ENCODE measurements at regions not wholly inside any gene's neighbourhood (a gene's known extent, or its start where the extent isn't known, plus 50 kb on each side); places are given as distances from the start of the nearest gene placed in this dataset.
"Not testable (repeated sequence)": the region's sequence is repeated elsewhere in the genome, so short reads cannot be mapped to it uniquely, and the experiment has no call there.

DNA sequence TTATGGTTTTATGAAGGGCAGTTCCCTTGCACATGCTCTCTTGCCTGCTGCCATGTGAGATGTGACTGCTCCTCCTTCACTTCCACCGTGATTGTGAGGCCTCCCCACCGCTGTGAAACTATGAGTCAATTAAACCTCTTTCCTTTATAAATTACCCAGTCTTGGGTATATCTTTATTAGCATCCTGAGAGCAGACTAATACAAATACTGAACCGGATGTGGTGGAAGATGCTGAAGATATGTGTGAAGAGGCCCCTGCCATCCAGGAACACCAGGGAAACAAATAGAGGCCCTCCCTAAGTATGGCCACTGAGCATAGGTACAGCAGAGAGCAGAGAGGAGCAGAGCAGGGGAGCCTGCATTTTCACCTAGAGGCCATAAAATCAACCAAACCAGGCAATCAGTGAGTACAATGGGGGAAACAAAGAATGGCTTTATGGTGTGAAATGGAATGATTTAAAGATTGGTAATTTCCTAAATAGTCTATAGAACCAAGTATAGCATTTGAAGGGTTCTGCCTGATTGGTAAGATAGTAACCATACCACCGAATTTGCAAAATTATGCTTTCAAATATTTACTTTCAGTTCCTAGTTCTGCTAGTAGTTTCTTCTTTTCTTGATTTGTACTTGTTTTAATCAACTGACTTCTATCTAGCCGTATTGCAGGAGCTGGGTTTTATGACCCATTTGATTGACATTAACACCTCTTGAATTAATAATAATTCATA, 421.6 kb downstream of the IRX1 start:
- DNase-seq (ENCODE audit: low spot score), result no peak

DNA sequence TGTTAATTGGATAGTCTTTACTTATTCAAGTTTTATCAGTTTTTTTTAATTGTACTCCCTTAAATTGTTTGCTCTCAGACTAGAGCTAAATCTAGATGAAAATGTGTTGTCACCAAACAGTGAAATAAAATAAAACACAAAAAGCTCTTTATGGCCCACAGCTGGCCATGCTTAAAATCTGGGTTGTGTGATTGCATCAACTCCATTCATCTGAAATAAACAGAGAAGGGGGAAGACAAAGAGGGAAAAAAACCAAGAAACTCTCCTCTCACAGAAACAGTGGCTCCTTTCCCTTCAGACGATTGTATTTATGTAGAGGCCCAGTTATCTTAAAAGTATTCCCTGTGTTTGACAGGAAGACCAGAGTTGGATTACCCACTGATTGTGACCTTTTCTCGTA, 422.4 kb downstream of the IRX1 start:
- no peak for DNase-seq (ENCODE audit: low spot score)

DNA sequence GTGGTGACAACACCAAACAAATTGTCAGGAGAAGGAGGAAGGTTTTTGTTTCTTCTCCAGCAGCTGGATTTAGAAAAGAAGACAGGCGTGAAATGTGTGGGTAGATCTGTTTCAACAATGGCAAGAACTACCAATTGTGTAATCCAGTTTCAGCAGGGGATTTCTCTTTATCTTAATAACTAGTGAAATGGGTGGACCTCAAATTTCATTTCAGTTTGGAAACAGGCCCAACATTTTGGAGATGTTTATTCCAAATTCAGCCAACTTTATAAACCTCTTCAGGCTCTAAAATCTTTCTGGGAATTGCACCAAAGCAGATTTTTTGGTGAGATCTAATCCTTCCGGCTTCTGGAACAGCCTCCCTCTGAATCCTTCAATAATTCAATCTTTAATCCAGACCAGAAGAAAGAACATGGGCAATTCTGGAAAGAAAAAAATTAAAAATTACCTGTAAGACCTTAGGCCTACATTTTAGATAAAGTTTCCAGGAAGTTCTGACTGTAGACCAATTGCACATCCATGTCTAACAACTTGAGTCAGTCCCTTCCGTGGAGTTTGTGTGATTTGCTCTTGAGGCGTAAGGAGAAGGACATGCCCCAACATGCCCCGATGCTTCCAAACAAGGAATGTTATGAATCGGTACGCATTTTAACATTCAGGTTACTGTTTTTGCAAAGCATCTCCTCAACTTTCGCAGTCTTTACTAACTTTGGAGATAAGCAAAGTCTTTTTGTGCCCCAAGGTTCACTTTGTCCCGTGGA, 423.6 kb downstream of the IRX1 start:
- DNase-seq (ENCODE audit: low spot score), result no peak

DNA sequence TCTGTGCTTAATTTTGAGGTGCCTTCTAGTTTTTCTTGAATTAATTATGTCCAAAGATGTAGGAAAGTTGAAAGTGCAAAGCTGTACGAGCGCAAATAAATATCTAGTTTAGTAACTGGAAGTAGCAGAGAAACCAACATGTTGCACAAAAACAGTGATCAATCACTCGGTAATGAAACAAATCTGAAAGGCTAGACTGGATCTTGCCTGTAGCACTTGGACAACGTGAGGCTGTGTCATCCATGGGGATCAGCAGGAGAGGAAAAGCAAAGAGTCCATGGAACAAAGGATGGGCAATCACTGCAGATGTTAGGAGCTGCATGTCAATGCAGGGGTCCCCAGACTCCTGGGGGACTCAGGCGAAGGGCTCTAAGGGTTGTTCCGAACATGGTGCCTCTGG, 424.2 kb downstream of the IRX1 start:
- DNase-seq (ENCODE audit: low spot score), result no peak

DNA sequence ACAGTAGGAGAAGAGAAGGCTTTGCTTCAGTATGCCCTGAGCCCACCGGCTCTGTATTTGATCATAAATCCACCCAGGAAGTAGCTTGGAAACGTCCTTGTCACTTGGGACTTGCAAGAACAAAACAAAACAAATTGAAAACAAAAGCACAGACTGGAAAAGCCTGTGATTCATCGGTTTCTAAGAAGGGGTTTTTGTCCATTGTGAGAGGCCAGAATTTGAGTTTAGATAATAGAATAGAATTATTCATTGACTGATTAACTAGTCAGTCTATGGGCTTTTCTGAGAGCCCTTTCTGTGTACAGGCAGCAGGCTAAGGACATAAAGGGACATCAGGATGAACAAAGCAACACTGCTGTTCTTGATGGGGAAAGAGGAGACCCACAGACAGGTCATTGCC, 424.8 kb downstream of the IRX1 start:
- DNase-seq (ENCODE audit: low spot score), result no peak

DNA sequence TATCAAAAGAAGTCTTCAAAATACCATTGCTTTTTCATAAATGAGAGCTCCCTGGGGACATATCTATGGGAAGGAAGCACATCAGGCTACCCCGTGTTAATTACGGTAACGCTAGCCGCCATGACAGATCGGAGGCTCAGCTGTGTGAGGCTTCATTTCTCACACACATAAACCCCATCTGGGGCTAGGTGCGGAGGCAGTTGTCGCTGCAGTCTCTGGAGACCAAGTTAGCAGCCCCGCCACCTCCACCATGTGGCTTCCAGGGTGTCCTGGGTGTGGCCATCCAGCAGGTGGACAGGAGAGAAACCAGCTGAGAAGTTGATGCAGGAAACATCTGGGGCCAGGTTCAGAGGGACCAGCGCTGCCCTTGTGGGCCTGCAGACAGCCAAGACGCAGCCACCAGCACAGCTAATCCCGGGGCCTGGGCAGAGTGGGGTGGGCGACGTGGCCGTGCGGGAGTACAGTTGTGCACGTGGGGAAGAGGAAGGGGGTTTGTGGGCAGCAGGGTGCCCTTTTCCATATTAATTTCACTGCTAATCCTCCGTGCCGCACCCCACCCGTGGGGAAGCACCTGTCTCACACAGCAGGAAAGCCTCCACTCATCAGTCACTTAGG, 426.5 kb downstream of the IRX1 start:
- DNase-seq (ENCODE audit: low spot score), result no peak

DNA sequence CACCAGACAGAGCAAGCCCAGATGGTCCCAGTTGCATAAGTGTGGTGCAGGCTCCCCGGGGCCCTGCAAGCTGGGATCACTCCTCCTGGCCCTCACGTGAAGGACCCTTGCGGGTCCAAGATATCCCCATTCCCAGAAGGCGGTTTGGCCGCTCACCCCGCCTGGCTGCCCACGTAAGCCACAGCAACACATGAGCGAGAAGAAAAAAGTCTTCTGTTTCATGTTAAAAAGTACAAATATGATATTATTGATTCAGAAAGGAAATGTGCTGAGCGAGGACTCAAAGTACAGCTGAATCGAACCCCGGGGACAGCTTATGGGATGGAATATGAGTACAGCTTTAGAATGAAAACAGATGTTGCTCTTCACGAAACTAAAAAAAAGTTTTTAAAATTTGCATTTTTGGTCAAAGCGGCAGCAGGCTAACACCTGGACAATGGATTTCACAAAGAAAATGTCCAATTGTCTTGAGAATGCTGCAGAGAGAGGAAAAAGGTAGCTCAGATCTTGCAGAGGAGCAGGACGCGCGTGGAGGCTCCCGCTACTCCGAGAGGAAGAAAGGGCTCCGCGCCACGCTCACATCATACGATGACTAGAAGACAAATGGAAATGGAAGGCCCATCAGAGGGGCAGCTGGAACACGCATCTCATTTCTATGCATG, 427.6 kb downstream of the IRX1 start:
- no peak for DNase-seq (ENCODE audit: low spot score)

DNA sequence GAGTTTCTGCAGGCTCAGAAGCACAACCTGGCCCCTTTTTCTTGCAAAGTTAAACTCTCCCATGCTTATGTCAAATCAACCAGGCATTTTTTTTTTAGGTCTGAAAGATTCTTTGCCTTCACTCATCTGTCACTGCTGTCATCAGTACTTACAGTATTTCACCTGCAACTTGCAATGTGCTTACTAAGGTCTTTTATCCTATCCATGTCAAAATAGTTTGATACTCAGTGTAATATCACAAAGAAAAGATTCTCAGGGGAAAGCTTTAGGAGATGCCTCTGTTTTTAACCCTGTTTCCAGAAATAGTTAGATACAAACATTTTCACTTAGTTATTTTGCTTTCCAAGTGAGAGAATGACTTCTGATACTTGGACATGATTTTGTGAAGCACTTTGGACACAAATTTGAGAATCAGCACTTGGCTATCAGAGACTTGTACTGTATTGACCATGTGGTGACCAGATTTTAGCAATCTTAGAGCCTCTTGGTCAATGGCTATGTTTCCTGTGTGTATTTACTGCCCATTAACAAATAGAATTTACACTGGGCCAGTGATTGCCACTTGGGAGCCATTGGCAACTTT, 428.2 kb downstream of the IRX1 start:
- no peak for DNase-seq (ENCODE audit: low spot score)

DNA sequence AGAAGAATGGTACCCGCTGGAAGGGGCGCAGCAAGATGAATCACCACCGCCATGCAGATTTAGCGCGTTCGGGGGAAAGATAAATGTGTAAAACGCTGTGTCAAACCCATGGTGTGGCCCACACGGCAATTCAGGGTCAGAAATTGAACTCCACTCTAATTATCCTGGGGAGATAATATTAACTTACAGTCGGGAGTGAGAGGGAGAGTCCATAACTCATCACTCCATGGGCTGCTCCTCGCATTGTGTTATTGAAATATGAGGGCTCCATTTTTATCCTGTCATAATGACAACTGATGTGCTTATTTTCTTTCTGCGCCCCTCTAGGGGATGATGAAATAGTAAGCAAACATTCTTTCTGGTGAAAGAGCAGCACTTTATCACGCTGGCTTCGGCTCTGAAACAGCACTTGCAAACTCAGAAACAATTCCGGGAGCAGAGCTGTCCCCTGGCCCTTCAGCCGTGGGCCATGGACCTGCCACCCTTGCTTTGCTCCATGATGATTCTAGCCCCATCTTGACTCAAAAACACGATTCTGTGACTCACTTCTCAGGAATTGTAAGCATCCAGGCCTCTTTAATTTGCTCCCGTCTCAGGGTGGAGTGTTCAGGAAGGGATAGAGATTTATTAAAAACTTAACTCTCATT, 431.6 kb downstream of the IRX1 start:
- DNase-seq (ENCODE audit: low spot score), result no peak

DNA sequence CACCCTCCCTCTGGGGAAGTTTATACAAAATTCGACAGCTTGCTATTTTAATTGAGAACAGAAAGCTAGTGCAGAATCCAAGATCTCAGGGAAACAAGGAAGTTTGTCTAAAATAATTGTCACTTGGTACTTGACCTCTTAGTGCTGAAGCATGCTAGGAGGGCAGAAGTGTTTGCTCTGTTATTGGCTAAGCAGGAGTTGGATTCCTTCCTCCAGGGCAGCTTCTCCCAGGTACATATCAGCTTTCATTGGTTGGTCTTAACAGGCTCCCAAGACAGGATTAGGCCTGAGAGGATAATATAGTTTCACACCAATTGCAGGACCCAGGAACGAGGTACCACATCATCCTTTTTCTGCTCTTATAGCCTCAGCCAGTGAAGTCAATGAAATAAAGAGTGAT, 432.8 kb downstream of the IRX1 start:
- no peak for DNase-seq (ENCODE audit: low spot score)

DNA sequence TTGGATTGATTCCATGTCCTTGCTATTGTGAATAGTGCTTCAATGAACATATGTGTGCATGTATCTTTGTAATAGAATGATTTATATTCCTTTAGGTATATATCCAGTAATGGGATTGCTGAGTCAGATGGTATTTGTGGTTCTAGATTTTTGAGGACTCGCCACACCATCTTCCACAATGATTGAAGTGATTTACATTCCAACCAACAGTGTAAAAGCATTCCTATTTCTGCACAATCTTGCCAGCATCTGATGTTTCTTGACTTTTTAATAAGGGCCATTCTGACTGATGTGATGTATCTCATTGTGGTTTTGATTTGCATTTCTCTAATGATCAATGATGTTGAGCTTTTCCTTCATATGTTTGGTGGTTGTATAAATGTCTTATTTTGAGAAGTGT, 437.9 kb downstream of the IRX1 start:
- DNase-seq (ENCODE audit: low spot score), result not testable (repeated sequence)

DNA sequence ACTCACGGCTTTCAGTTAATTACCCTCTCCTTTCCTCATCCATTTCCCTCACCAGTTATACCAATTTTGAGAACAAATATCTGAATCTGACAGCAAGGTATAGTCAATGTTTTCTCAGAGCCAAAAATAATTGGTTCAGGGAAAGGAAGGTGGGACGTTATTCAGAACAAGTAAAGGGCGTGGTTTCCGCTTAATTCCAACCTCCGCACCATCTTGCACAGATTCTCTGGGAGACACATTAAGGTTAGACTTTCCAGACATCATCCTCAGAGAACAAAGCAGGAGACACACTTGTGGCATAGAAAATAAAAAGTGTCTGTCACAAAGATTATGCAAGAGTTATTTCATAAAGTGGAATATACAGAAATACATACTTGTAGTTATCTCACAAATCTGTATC, 441.2 kb downstream of the IRX1 start:
- DNase-seq (ENCODE audit: low spot score), result no peak

DNA sequence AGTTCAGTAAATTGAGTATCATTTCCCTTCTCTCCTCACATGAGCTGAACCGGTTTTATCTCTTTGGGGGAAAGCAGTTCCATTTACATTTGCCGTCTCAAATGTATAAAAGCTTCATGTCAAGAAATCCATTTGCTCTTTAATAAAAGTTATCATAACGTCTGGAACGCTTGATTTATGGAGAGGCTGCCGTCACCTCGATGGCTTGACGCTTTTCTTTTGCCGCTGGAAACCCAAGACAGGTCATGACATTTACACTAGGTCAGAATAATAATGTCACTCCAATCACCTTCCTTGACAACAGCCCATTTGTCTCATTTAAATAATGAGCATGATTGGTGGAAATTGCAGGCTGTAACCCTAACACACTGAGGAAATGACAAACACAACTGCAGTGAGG, 443.4 kb downstream of the IRX1 start:
- no peak for DNase-seq (ENCODE audit: low spot score)

DNA sequence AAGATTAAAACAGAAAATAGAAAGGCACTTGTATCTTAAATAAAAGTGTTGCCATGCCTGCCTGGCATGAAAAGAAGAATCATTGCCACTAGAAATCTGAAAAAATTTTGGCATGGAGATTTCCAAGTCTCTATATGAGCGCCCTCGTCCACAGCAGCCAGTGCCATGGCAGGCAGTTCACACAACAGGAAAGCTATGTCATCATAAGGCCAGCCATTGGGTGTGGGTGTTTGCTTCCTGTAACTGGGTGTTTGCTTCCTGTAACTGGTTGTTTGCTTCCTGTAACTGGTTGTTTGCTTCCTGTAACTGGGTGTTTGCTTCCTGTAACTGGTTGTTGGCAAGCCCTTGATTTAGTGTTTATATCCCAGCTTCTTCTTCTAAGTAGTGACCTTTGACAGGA, 446.7 kb downstream of the IRX1 start:
- no peak for DNase-seq (ENCODE audit: low spot score)

DNA sequence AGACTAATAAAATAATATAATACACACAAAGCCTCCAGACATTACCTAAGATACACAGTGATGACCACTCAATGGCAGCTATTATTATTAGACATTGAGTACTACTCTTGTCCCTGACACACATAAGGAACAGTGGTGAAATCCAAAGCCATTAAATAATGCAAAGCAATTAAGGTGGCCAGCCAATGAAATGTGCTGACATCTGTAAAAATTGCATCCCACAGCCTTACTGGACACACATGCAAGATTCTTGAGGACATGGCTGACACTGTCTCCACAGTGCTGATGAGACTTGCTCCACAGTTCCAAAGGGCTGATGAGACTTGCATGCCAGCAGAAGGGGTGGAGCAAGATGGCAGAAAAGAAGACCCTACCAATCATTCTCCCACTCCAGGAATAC, 447.5 kb downstream of the IRX1 start:
- no peak for DNase-seq (ENCODE audit: low spot score)

DNA sequence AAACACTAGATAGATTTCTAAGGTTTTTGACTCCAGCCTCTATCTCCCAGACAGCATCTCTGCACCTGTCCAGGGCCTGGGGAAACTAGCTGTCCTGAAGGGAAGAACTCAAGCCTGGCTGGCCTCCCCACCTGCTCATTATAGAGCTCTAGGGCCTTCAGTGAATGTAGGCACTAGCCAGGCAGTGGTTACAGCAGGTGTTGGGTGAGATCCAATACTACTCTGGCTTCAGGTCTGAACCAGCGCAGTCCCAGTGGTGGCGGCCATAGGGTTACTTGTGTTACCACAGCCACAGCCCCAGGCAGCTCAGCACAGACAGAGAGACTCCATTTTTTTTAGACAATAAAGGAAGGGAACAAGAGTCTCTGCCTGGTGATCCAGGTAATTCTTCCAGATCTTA, 449.2 kb downstream of the IRX1 start:
- no peak for DNase-seq (ENCODE audit: low spot score)

DNA sequence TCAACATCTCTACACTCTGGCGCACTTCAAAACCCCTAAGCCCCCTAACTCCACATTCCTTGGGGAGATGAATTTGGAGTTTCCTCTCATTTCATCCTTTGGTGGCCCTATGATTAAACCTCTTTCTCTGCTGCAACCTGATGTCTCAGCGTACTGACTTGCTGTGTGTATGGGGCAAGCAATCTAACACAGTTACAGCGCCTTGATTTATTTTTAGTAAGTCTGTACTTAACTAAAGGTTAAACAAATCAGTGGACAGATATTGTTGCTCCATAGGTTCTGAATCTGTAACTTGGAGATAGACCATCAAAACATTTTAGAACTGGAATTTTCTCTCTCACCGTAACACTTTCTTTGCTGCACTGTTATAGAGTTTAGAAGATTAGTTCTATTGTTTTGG, 452.8 kb downstream of the IRX1 start:
- no peak for DNase-seq (ENCODE audit: low spot score)

DNA sequence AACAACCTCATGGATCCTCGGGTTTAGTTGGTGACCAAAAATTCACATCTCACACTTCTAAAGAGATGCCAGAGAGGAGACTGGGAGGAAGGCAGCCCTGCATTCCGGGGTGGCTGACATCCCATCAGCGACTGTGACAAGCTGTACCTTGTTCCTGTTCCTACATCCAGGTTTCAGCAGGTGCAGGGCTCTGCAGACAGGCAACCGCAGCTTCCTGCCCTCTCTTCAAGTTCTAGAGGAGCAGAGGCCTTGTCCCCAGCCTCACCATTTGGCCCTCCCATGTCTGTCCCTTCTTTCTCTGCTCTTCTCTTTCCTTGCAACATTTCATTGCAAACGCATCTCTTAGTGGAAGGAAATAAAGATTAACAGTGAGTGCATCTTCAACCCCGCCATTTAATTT, 454.6 kb downstream of the IRX1 start:
- no peak for DNase-seq (ENCODE audit: low spot score)

DNA sequence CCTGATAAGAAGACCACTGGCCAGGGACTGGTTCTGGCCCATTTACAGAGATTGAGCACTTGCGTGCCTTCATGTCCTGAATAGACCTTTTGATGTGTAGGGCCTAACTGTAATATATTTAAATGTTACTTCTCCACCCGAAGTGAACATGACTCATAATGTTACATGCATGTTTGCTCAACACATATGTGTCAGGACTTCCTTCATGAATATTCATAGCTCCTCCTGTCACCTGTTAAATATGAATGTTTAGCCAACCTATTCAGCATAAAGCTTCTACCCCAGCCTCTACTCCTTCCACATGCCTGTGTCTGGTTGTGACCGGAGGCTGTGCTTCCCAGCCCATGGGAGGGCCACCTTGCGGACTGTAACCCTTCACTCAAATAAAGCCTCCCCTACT, 457.5 kb downstream of the IRX1 start:
- no peak for DNase-seq (ENCODE audit: low spot score)

DNA sequence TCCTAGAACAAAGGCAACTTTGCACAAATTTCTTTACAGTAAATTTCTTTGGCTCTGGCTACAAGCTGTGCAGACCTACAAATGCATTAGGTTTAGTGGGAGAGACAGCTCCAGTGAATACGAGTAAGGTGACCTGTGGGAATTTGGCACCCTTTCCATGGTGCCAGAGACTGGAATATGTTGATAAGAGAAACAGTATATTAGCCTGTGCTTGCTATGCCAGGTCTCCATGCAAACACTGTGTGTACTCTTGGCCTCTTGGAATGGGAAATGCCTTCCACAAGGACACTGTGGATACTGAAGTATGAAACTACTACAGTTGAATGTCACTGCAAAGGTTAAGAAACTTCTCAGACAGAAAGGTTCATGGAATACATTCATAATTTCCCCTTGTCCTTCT, 458.5 kb downstream of the IRX1 start:
- DNase-seq (ENCODE audit: low spot score), result no peak

DNA sequence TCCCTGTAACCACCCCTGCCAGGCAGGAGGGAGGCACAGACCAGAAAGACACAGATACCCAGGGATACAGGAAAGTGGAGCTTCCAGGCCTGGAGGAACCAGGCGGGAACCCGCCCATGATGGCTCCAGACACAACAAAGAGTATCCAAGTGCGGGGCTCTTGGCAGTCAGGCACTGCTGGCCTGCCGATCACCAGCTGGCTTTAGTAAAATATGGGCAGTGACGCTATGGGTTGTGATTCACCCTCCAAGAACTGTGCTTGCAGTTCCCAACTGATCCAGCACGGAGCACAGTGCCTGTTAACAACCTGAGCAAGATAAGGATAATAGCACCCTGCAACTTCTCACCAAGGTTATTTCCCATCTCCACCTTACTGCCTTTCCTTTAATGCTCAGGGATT, 463.3 kb downstream of the IRX1 start:
- DNase-seq (ENCODE audit: low spot score), result no peak
